H9 (cell line): ENCODE measurements at regions not wholly inside any gene's neighbourhood (a gene's known extent, or its start where the extent isn't known, plus 50 kb on each side); places are given as distances from the start of the nearest gene placed in this dataset.
"Not testable (repeated sequence)": the region's sequence is repeated elsewhere in the genome, so short reads cannot be mapped to it uniquely, and the experiment has no call there.

ENCODE experiments used
- DNase-seq: peaks from one replicate; pipeline ENCODE4 v3.0.0-alpha.2; 2017
- H2AFZ ChIP-seq: one replicate; pipeline ENCODE4 v1.6.1; 2013; ENCODE audit warnings: mild to moderate bottlenecking, low read length, control low read depth, moderate library complexity
- H2AK5ac ChIP-seq: 2 replicates; pipeline ENCODE4 v1.6.1; 2013; ENCODE audit warnings: low read length, control low read depth, mixed read lengths; ENCODE audit not compliant: insufficient read length
- H2BK120ac ChIP-seq: one replicate; pipeline ENCODE4 v1.6.1; 2013; ENCODE audit warnings: low read depth, mild to moderate bottlenecking, low read length, control low read depth, inconsistent platforms; ENCODE audit not compliant: poor library complexity, severe bottlenecking
- H2BK12ac ChIP-seq: 2 replicates; pipeline ENCODE4 v1.6.1; 2013; ENCODE audit warnings: low read length, control low read depth, mixed read lengths, low read depth; ENCODE audit not compliant: insufficient read length
- H2BK15ac ChIP-seq: 2 replicates; pipeline ENCODE4 v1.6.1; 2013; ENCODE audit warnings: low read depth, low read length, control low read depth
- H2BK20ac ChIP-seq: one replicate; pipeline ENCODE4 v1.6.1; 2013; ENCODE audit warnings: low read depth, mild to moderate bottlenecking, low read length, control low read depth, inconsistent platforms; ENCODE audit not compliant: poor library complexity, severe bottlenecking
- H2BK5ac ChIP-seq: 2 replicates; pipeline ENCODE4 v1.6.1; 2013; ENCODE audit warnings: low read length, control low read depth, mixed read lengths; ENCODE audit not compliant: insufficient read length
- H3K14ac ChIP-seq: 2 replicates; pipeline ENCODE4 v1.6.1; 2013; ENCODE audit warnings: low read length, control low read depth; ENCODE audit not compliant: insufficient read depth
- H3K18ac ChIP-seq: 2 replicates; pipeline ENCODE4 v1.6.1; 2013; ENCODE audit warnings: low read depth, mild to moderate bottlenecking, mixed read lengths, low read length, control low read depth; ENCODE audit not compliant: insufficient read length
- H3K23ac ChIP-seq: 2 replicates; pipeline ENCODE4 v1.6.1; 2013; ENCODE audit warnings: low read length, control low read depth, mixed read lengths, low read depth; ENCODE audit not compliant: insufficient read length
- H3K23me2 ChIP-seq: 2 replicates; pipeline ENCODE4 v1.6.1; 2013; ENCODE audit warnings: low read depth, mild to moderate bottlenecking, mixed read lengths, low read length, control low read depth; ENCODE audit not compliant: insufficient read length, poor library complexity, severe bottlenecking
- H3K27ac ChIP-seq: 2 replicates; pipeline ENCODE4 v1.5.1; 2013; ENCODE audit warnings: low read length, control low read depth, mixed read lengths, low read depth; ENCODE audit not compliant: insufficient read length
- H3K27me3 ChIP-seq: 2 replicates; pipeline ENCODE4 v1.6.1; 2013; ENCODE audit warnings: low read length, control low read depth, inconsistent platforms; ENCODE audit not compliant: insufficient read depth
- H3K4ac ChIP-seq: 2 replicates; pipeline ENCODE4 v1.6.1; 2013; ENCODE audit warnings: low read depth, mild to moderate bottlenecking, control low read depth, inconsistent platforms, low read length, moderate library complexity
- H3K4me1 ChIP-seq: 2 replicates; pipeline ENCODE4 v1.6.1; 2013; ENCODE audit warnings: low read length, control low read depth, inconsistent platforms; ENCODE audit not compliant: insufficient read depth
- H3K4me2 ChIP-seq: 2 replicates; pipeline ENCODE4 v1.6.1; 2013; ENCODE audit warnings: low read length, control low read depth, mixed read lengths; ENCODE audit not compliant: insufficient read length, insufficient read depth
- H3K56ac ChIP-seq: 2 replicates; pipeline ENCODE4 v1.6.1; 2013; ENCODE audit warnings: low read depth, mild to moderate bottlenecking, mixed read lengths, low read length, control low read depth; ENCODE audit not compliant: insufficient read length
- H3K79me1 ChIP-seq: 2 replicates; pipeline ENCODE4 v1.6.1; 2013; ENCODE audit warnings: low read depth, mild to moderate bottlenecking, moderate library complexity, low read length, control low read depth, inconsistent platforms; ENCODE audit not compliant: insufficient read depth, poor library complexity, severe bottlenecking
- H3K79me2 ChIP-seq: 2 replicates; pipeline ENCODE4 v1.6.1; 2013; ENCODE audit warnings: low read length, control low read depth, inconsistent platforms; ENCODE audit not compliant: insufficient read depth
- H3K9ac ChIP-seq: 2 replicates; pipeline ENCODE4 v1.6.1; 2013; ENCODE audit warnings: low read length, control low read depth, mixed read lengths; ENCODE audit not compliant: insufficient read length; ENCODE audit errors: extremely low read depth
- H3K9me3 ChIP-seq: one replicate; pipeline ENCODE4 v1.6.1; 2013; ENCODE audit warnings: low read depth, low read length, inconsistent platforms; ENCODE audit not compliant: control insufficient read depth
- H3T11ph ChIP-seq: one replicate; pipeline ENCODE4 v1.6.1; 2013; ENCODE audit warnings: mild to moderate bottlenecking, low read length, control low read depth, inconsistent platforms
- H4K20me1 ChIP-seq: one replicate; pipeline ENCODE4 v1.6.1; 2013; ENCODE audit not compliant: control insufficient read depth, insufficient read length, insufficient read depth
- H4K5ac ChIP-seq: 2 replicates; pipeline ENCODE4 v1.6.1; 2013; ENCODE audit warnings: low read depth, mild to moderate bottlenecking, mixed read lengths, low read length, control low read depth; ENCODE audit not compliant: insufficient read length
- H4K8ac ChIP-seq: replicated peaks from 2 replicates; pipeline ENCODE4 v1.6.1; 2013; ENCODE audit warnings: low read length, control low read depth, mixed read lengths, low read depth; ENCODE audit not compliant: insufficient read length
- H4K91ac ChIP-seq: 2 replicates; pipeline ENCODE4 v1.6.1; 2013; ENCODE audit warnings: low read depth, mild to moderate bottlenecking, moderate library complexity, mixed read lengths, low read length, control low read depth; ENCODE audit not compliant: insufficient read length
- H3K27ac Mint-ChIP-seq, 3 experiments: 2 replicates in 2 of 3; 3 replicates in 1 of 3; pipeline ENCODE4 v1.8.0; 2020 to 2021; ENCODE audit warnings: mixed read lengths in 3 of 3, mild to moderate bottlenecking in 1 of 3, moderate library complexity in 1 of 3
- H3K27me3 Mint-ChIP-seq: 2 replicates; pipeline ENCODE4 v1.8.0; 2021; ENCODE audit warnings: low read depth, mild to moderate bottlenecking, moderate library complexity, mixed read lengths
- H3K36me3 Mint-ChIP-seq, 3 experiments: 2 replicates in 2 of 3; 3 replicates in 1 of 3; pipeline ENCODE4 v1.8.0; 2020 to 2021; ENCODE audit warnings: low read depth in 3 of 3, mixed read lengths in 3 of 3; ENCODE audit not compliant: insufficient read depth in 1 of 3
- H3K4me1 Mint-ChIP-seq, 2 experiments: 2 replicates each; pipeline ENCODE4 v1.8.0; 2020; ENCODE audit warnings: mixed read lengths in 2 of 2
- H3K4me3 Mint-ChIP-seq, 2 experiments: 2 replicates in 1 of 2; 3 replicates in 1 of 2; pipeline ENCODE4 v1.8.0; 2020 to 2021; ENCODE audit warnings: mild to moderate bottlenecking in 2 of 2, mixed read lengths in 2 of 2, moderate library complexity in 1 of 2
- H3K9me3 Mint-ChIP-seq, 2 experiments: 2 replicates in 1 of 2; 3 replicates in 1 of 2; pipeline ENCODE4 v1.8.0; 2020; ENCODE audit warnings: mild to moderate bottlenecking in 2 of 2, mixed read lengths in 2 of 2, moderate library complexity in 1 of 2
- WGBS: extraction: QIAGEN DNeasy Blood & Tissue Kit; methylation state at CpG from one replicate; pipeline ENCODE4 v1.1.7; 2013; ENCODE audit warnings: missing lambda C conversion rate, low lambda C conversion rate, mixed read lengths; ENCODE audit not compliant: insufficient read length; ENCODE audit errors: extremely low coverage; 5-methylcytosine and 5-hydroxymethylcytosine counted together
- TF ChIP-seq, protein P1 (sequence below): fragments of 200-600 bp; sonication (generic); conservative IDR thresholded peaks from 3 replicates; pipeline ENCODE4 v1.8.0; 2021; ENCODE audit warnings: antibody characterized with exemption, mild to moderate bottlenecking

DNA sequence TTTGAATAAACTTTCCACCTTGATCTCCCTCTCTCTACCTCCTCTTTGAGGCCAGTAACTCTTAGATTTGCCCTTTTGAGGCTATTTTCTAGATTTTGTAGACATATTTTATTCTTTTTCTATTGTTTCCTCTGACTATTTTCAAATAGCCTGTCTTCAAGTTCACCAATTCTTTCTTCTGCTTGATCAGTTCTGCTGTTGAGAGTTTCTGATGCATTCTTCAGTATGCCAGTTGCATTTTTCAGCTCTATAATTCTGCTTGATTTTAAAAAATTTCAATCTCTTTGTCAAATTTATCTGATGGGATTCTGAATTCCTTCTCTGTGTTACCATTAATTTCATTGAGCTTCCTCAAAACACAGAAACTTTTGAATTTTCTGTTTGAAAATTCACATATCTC lies 257.5 kb downstream of the HAPSTR1 start:
- Histone ChIP-seq H2BK12ac (no peak overlapping the region), H3K79me2 (no peaks in the 10 kb centered on the region), H3K23ac (no peak overlapping the region), H4K20me1 (no peaks in the 10 kb centered on the region), H3K4me2 (no peak overlapping the region), H3K9ac (no peak overlapping the region), H3K23me2 (no peaks in the 10 kb centered on the region), H3K27me3 (no peaks in the 10 kb centered on the region), H2BK20ac (no peak overlapping the region), H3K27ac (no peak overlapping the region), H4K5ac (no peak overlapping the region), H2AFZ (no peak overlapping the region), H2BK15ac (no peak overlapping the region), H2BK120ac (no peak overlapping the region), H3K14ac (no peak overlapping the region), H4K91ac (no peak overlapping the region), H3K56ac (no peak overlapping the region), H3T11ph (no peak overlapping the region), H3K79me1 (no peaks in the 10 kb centered on the region), H2BK5ac (no peak overlapping the region), H3K18ac (no peak overlapping the region), H2AK5ac (no peak overlapping the region), H4K8ac (no peak overlapping the region), H3K9me3 (no peaks in the 10 kb centered on the region), H3K4me1 (no peaks in the 10 kb centered on the region), H3K4ac (no peak overlapping the region)
- Mint-ChIP-seq H3K36me3 (peaks cover 2 to 20% (median 12%) of the 10 kb centered on the region in 3 experiments; a peak in 6 of 7 replicates), H3K4me1 (no peaks in the 10 kb centered on the region), H3K4me3 (no peak overlapping the region), H3K9me3 (peaks cover 19 to 23% of the 10 kb centered on the region in 2 experiments), H3K27ac (no peak overlapping the region), H3K27me3 (no peaks in the 10 kb centered on the region)
- TF ChIP-seq, protein P1, sequence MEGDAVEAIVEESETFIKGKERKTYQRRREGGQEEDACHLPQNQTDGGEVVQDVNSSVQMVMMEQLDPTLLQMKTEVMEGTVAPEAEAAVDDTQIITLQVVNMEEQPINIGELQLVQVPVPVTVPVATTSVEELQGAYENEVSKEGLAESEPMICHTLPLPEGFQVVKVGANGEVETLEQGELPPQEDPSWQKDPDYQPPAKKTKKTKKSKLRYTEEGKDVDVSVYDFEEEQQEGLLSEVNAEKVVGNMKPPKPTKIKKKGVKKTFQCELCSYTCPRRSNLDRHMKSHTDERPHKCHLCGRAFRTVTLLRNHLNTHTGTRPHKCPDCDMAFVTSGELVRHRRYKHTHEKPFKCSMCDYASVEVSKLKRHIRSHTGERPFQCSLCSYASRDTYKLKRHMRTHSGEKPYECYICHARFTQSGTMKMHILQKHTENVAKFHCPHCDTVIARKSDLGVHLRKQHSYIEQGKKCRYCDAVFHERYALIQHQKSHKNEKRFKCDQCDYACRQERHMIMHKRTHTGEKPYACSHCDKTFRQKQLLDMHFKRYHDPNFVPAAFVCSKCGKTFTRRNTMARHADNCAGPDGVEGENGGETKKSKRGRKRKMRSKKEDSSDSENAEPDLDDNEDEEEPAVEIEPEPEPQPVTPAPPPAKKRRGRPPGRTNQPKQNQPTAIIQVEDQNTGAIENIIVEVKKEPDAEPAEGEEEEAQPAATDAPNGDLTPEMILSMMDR, result no peak
- no peak for DNase-seq

DNA sequence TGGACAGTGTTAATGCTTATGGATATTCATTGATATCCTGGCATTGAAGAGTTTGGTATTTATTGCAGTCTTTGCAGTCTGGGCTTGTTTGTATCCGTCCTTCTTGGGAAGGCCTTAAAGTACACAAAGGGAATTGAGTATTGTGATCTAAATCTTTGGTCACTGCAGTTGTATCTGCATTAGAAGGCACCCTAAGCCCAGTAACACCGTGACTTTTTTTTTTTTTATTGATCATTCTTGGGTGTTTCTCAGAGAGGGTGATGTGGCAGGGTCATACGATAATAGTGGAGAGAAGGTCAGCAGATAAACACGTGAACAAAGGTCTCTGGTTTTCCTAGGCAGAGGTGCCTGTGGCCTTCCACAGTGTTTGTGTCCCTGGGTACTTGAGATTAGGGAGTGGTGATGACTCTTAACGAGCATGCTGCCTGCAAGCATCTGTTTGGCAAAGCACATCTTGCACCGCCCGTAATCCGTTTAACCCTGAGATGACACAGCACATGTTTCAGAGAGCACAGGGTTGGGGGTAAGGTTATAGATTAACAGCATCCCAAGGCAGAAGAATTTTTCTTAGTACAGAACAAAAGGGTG lies 258.0 kb downstream of the HAPSTR1 start:
- not testable (repeated sequence) for H3K18ac ChIP-seq, H3K27ac ChIP-seq, H4K5ac ChIP-seq, H3K79me2 ChIP-seq, H4K8ac ChIP-seq, H4K20me1 ChIP-seq, H2BK12ac ChIP-seq, H3K14ac ChIP-seq, H3K56ac ChIP-seq, H2AFZ ChIP-seq, H3K4me1 ChIP-seq, H3K23ac ChIP-seq, H3K9me3 ChIP-seq, H3K23me2 ChIP-seq, H2BK15ac ChIP-seq, H3K27me3 ChIP-seq, H2BK5ac ChIP-seq, H3K4ac ChIP-seq, H3K79me1 ChIP-seq, H3K27me3 Mint-ChIP-seq, H4K91ac ChIP-seq, H3K4me3 Mint-ChIP-seq, H2AK5ac ChIP-seq, H3K9ac ChIP-seq, H3T11ph ChIP-seq, H2BK20ac ChIP-seq, H3K27ac Mint-ChIP-seq, H2BK120ac ChIP-seq, H3K4me1 Mint-ChIP-seq, H3K4me2 ChIP-seq
- WGBS, result no CpG with 5 or more reads among the region's 8 CpGs
- peak; percentile 4 for DNase-seq
- H3K36me3 Mint-ChIP-seq, result peaks cover 2 to 20% (median 12%) of the 10 kb centered on the region in 3 experiments; a peak in 6 of 7 replicates
- peaks cover 21 to 23% of the 10 kb centered on the region in 2 experiments for H3K9me3 Mint-ChIP-seq
